H1 (cell line): ENCODE measurements at regions not wholly inside any gene's neighbourhood (a gene's known extent, or its start where the extent isn't known, plus 50 kb on each side); places are given as distances from the start of the nearest gene placed in this dataset.

Experiments
- ATF3 ChIP-seq: IDR thresholded peaks from 2 replicates; pipeline ENCODE4 v1.6.1; 2011; ENCODE audit warnings: low read depth, mild to moderate bottlenecking, low read length; ENCODE audit not compliant: insufficient read depth
- BRCA1 ChIP-seq: IDR thresholded peaks from 2 replicates; pipeline ENCODE4 v1.6.1; 2012; ENCODE audit warnings: low read depth, low read length, improper control_type of control experiment
- CBX5 ChIP-seq: fragments of 300-800, 300-1000 bp; sonication (generic); IDR thresholded peaks from 2 replicates; pipeline ENCODE4 v1.7.1; 2016; ENCODE audit warnings: antibody characterized with exemption, low read length, low read depth
- FOSL1 ChIP-seq: IDR thresholded peaks from 2 replicates; pipeline ENCODE4 v1.6.1; 2011; ENCODE audit warnings: mild to moderate bottlenecking, low read depth, low read length, moderate library complexity; ENCODE audit not compliant: insufficient read depth
- RAD21 ChIP-seq, 2 experiments: IDR thresholded peaks in 1 of 2; conservative IDR thresholded peaks in 1 of 2; 2 replicates each; pipeline ENCODE4 v1.6.1; 2011; ENCODE audit warnings: low read depth in 2 of 2, low read length in 2 of 2, improper control_type of control experiment in 1 of 2, inconsistent platforms in 1 of 2, mild to moderate bottlenecking in 1 of 2, moderate library complexity in 1 of 2
- RNF2 ChIP-seq: fragments of 200-900, 300-1000 bp; sonication (generic); IDR thresholded peaks from 2 replicates; pipeline ENCODE4 v1.7.1; 2016; ENCODE audit warnings: borderline replicate concordance, low read depth, mild to moderate bottlenecking, antibody characterized with exemption, low read length; ENCODE audit not compliant: poor library complexity, severe bottlenecking; ENCODE audit errors: missing control alignments
- TAF1 ChIP-seq: IDR thresholded peaks from 2 replicates; pipeline ENCODE4 v1.6.1; 2011; ENCODE audit warnings: mild to moderate bottlenecking, low read depth, low read length
- TAF7 ChIP-seq: optimal IDR thresholded peaks from 2 replicates; pipeline ENCODE3; 2011; ENCODE audit warnings: low read depth, mild to moderate bottlenecking, inconsistent platforms, low read length, moderate library complexity, borderline replicate concordance
- TF ChIP-seq, protein P1 (sequence below): IDR thresholded peaks from 2 replicates; pipeline ENCODE4 v1.6.1; 2012; ENCODE audit warnings: inconsistent platforms

GRCh38 chr15:31551323-31551722 is 224.7 kb downstream of the KLF13 start (continued):
- no peak for TF ChIP-seq CBX5
- TF ChIP-seq, protein P1, sequence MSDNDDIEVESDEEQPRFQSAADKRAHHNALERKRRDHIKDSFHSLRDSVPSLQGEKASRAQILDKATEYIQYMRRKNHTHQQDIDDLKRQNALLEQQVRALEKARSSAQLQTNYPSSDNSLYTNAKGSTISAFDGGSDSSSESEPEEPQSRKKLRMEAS = no peak
- TF ChIP-seq ATF3 = no peak
- TF ChIP-seq TAF7 = no peak
- no peak for TF ChIP-seq RNF2
- no peak for TF ChIP-seq RAD21 (IDR thresholded peaks at IDR 0.05 in 1 of 2, conservative IDR thresholded peaks at IDR 0.05 in 1 of 2; ENCODE audit: low read depth in 2 of 2, low read length in 2 of 2)
- no peak for TF ChIP-seq FOSL1
- no peak for TF ChIP-seq BRCA1
- no peak for TF ChIP-seq TAF1
